Peyer's patch (tissue), 4 donors: ENCODE measurements at regions not wholly inside any gene's neighbourhood (a gene's known extent, or its start where the extent isn't known, plus 50 kb on each side); places are given as distances from the start of the nearest gene placed in this dataset.

Source experiments
- DNase-seq, 3 donors: peaks; one replicate each; pipeline ENCODE4 v3.0.0-alpha.2; 2017 to 2019
- H3K27ac ChIP-seq, 4 donors: fragments of 200-600 bp; sonication (generic); one replicate each; pipeline ENCODE4 v1.5.1; 2016 to 2019
- H3K27me3 ChIP-seq, 2 donors: fragments of 200-600 bp; sonication (generic); one replicate each; pipeline ENCODE4 v1.5.1; 2019
- H3K36me3 ChIP-seq, 3 donors: fragments of 200-600 bp; sonication (generic); one replicate each; pipeline ENCODE4 v1.5.1; 2016 to 2019
- H3K4me1 ChIP-seq, 4 donors: fragments of 200-600 bp; sonication (generic); one replicate each; pipeline ENCODE4 v1.5.1; 2016 to 2019
- H3K4me3 ChIP-seq, 4 donors: fragments of 200-600 bp; sonication (generic); 1 replicate in 3 of 4; 2 replicates in 1 of 4; pipeline ENCODE4 v1.5.1; 2016 to 2019; ENCODE audit warnings: mild to moderate bottlenecking in 1 of 4
- H3K9me3 ChIP-seq, 4 donors: fragments of 200-600 bp; sonication (generic); one replicate each; pipeline ENCODE4 v1.5.1; 2016 to 2019; ENCODE audit warnings: mild to moderate bottlenecking in 1 of 4
- POLR2A ChIP-seq, 2 donors: fragments of 450-650 bp; IDR thresholded peaks; one replicate each; pipeline ENCODE4 v1.5.1; 2017; ENCODE audit warnings: antibody characterized with exemption in 2 of 2, mild to moderate bottlenecking in 2 of 2, moderate library complexity in 2 of 2
- TF ChIP-seq, protein P1 (sequence below), 6 experiments: fragments of 450-650 bp in 4 of 6; fragments of 200-600 bp in 2 of 6; sonication (generic) in 1 of 6; IDR thresholded peaks; one replicate each; pipeline ENCODE4 v1.5.1; 2017 to 2019; ENCODE audit warnings: antibody characterized with exemption in 6 of 6, mild to moderate bottlenecking in 3 of 6, moderate library complexity in 1 of 6

DNA sequence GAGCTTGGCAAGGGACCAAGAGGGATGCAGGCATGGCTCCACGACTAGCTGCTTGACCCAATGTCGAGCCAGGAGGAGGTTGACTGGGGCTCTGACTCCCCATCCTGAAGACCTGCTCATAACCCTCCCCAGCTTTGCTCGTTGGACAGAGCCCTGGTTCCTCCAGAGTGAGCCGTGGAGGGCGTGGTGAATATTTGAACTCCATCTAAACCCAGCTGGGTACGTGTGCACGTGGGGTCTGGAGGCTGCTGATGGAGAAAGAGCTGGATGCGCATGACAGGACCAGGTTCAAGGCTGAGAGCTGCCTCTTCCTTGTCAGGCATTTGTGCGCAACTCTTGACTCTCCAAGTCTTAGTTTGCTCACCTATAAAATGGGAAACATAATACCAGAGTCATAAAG is 282.8 kb downstream of the TLE3 start:
- no peak for DNase-seq
- H3K9me3 ChIP-seq: no peaks in the 10 kb centered on the region

GRCh38 chr15:69815793-69816192 is 281.9 kb downstream of the TLE3 start:
- Histone ChIP-seq H3K4me3 (no peak overlapping the region), H3K9me3 (no peaks in the 10 kb centered on the region), H3K36me3 (no peaks in the 10 kb centered on the region), H3K4me1 (no peaks in the 10 kb centered on the region), H3K27me3 (no peaks in the 10 kb centered on the region), H3K27ac (no peak overlapping the region)
- TF ChIP-seq, protein P1, sequence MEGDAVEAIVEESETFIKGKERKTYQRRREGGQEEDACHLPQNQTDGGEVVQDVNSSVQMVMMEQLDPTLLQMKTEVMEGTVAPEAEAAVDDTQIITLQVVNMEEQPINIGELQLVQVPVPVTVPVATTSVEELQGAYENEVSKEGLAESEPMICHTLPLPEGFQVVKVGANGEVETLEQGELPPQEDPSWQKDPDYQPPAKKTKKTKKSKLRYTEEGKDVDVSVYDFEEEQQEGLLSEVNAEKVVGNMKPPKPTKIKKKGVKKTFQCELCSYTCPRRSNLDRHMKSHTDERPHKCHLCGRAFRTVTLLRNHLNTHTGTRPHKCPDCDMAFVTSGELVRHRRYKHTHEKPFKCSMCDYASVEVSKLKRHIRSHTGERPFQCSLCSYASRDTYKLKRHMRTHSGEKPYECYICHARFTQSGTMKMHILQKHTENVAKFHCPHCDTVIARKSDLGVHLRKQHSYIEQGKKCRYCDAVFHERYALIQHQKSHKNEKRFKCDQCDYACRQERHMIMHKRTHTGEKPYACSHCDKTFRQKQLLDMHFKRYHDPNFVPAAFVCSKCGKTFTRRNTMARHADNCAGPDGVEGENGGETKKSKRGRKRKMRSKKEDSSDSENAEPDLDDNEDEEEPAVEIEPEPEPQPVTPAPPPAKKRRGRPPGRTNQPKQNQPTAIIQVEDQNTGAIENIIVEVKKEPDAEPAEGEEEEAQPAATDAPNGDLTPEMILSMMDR (IDR thresholded peaks at IDR 0.05): no peak
- no peak for DNase-seq

More for the DNA sequence above, 282.8 kb downstream of the TLE3 start:
- H3K36me3 ChIP-seq: no peaks in the 10 kb centered on the region
- TF ChIP-seq, protein P1 (IDR thresholded peaks at IDR 0.05): no peak
- TF ChIP-seq POLR2A (IDR thresholded peaks at IDR 0.05): no peak
- no peaks in the 10 kb centered on the region for H3K4me1 ChIP-seq
- no peaks in the 10 kb centered on the region for H3K27me3 ChIP-seq
- H3K27ac ChIP-seq: no peak overlapping the region
- H3K4me3 ChIP-seq: no peak overlapping the region

- H3K36me3 ChIP-seq: no peaks in the 10 kb centered on the region
- no peaks in the 10 kb centered on the region for H3K9me3 ChIP-seq
- H3K4me1 ChIP-seq: no peaks in the 10 kb centered on the region
- H3K27ac ChIP-seq: no peak overlapping the region
- no peak for TF ChIP-seq POLR2A (IDR thresholded peaks at IDR 0.05)
- TF ChIP-seq, protein P1 (IDR thresholded peaks at IDR 0.05): no peak
- H3K27me3 ChIP-seq: no peaks in the 10 kb centered on the region
- no peak overlapping the region for H3K4me3 ChIP-seq
- DNase-seq: no peak
Measured at GRCh38 chr15:69816522-69816921, 281.2 kb downstream of the TLE3 start.

- DNase-seq: no peak
- Histone ChIP-seq H3K27ac (no peak overlapping the region), H3K4me3 (no peak overlapping the region), H3K27me3 (no peaks in the 10 kb centered on the region), H3K36me3 (no peaks in the 10 kb centered on the region), H3K9me3 (no peaks in the 10 kb centered on the region), H3K4me1 (no peaks in the 10 kb centered on the region)
- no peak for TF ChIP-seq POLR2A (IDR thresholded peaks at IDR 0.05)
- TF ChIP-seq, protein P1 (IDR thresholded peaks at IDR 0.05): no peak
Measured at GRCh38 chr15:69818529-69818928, 279.2 kb downstream of the TLE3 start.

DNA sequence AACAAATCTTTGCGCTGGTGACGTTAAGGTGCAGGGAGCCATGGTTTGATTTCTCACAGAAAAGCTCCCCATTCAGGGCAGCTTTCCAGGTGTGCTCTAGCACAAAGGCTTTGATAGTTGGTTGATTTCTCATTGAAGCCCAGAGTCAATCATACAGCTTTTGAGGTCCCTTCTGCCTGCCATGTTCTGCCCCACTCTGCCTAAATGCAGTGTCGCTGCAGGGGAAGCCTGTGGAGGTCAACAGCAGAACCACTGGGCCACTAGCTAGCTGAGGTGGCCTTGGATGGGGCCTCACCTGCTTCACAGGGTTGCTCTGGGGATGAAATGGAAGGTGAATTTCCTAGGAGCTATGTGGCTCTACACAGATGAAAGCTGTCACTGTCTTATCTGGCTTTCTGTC is 278.3 kb downstream of the TLE3 start:
- no peaks in the 10 kb centered on the region for H3K4me1 ChIP-seq
- no peak for DNase-seq
- TF ChIP-seq, protein P1 (IDR thresholded peaks at IDR 0.05): no peak
- no peak for TF ChIP-seq POLR2A (IDR thresholded peaks at IDR 0.05)
- H3K27me3 ChIP-seq: no peaks in the 10 kb centered on the region
- H3K36me3 ChIP-seq: no peaks in the 10 kb centered on the region
- no peak overlapping the region for H3K27ac ChIP-seq
- no peaks in the 10 kb centered on the region for H3K9me3 ChIP-seq
- H3K4me3 ChIP-seq: no peak overlapping the region

- H3K36me3 ChIP-seq: no peaks in the 10 kb centered on the region
- no peaks in the 10 kb centered on the region for H3K4me1 ChIP-seq
- no peak for DNase-seq
- no peaks in the 10 kb centered on the region for H3K9me3 ChIP-seq
- H3K27me3 ChIP-seq: no peaks in the 10 kb centered on the region
- H3K4me3 ChIP-seq: no peak overlapping the region
- no peak overlapping the region for H3K27ac ChIP-seq
- no peak for TF ChIP-seq POLR2A (IDR thresholded peaks at IDR 0.05)
- TF ChIP-seq, protein P1 (IDR thresholded peaks at IDR 0.05): no peak
Measured at GRCh38 chr15:69820819-69821218, 276.9 kb downstream of the TLE3 start.
